Right renal pelvis (tissue), 4 donors: ENCODE measurements at regions not wholly inside any gene's neighbourhood (a gene's known extent, or its start where the extent isn't known, plus 50 kb on each side); places are given as distances from the start of the nearest gene placed in this dataset.
"Not testable (repeated sequence)": the region's sequence is repeated elsewhere in the genome, so short reads cannot be mapped to it uniquely, and the experiment has no call there.

Source experiments
- DNase-seq, 4 donors: peaks; one replicate each; pipeline ENCODE4 v3.0.0-alpha.2; 2013; ENCODE audit warnings: low read depth in 4 of 4, low spot score in 3 of 4, missing footprints in 1 of 4

DNA sequence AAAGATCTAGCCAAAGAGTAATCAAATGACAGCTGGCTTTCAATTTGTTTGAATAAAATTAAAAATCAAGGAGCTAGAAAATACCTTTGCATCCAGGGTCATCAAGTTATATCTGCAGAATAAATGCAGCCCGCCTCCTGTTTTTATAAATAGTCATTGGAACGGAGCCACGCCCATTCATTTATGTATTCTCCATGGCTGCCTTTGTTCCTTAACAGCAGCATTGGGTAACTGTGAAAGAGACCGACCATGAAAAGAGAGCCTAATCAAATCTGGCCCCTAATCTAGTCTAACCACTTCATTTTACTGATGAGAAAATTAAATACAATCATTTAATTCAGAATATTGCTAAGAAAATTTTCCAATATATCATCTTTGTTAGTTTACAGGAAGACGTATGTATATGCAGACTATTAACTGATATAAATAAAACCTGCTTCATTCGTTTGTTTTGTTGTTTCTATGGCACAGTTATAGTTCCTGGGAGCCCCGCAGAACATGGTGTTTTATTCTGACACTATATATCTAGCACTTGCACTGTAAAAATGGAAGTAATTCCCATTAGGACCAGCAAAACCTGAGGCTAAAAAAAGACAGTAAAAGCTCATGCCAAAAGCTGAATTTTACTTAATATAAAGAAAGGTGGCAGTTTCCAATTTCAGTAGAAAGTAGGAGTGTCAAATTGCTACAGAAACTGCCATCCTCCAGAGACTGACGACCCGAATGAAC is 111.8 kb upstream of the PALMD start:
- DNase-seq = peak in 1 of 4 donors; percentile 34

- peak in 2 of 4 donors; percentile 10 to 16 for DNase-seq
Measured at GRCh38 chr1:99534638-99534930, 111.3 kb upstream of the PALMD start.

- DNase-seq = no peak
Measured at GRCh38 chr1:99535470-99536164, 110.3 kb upstream of the PALMD start.

DNA sequence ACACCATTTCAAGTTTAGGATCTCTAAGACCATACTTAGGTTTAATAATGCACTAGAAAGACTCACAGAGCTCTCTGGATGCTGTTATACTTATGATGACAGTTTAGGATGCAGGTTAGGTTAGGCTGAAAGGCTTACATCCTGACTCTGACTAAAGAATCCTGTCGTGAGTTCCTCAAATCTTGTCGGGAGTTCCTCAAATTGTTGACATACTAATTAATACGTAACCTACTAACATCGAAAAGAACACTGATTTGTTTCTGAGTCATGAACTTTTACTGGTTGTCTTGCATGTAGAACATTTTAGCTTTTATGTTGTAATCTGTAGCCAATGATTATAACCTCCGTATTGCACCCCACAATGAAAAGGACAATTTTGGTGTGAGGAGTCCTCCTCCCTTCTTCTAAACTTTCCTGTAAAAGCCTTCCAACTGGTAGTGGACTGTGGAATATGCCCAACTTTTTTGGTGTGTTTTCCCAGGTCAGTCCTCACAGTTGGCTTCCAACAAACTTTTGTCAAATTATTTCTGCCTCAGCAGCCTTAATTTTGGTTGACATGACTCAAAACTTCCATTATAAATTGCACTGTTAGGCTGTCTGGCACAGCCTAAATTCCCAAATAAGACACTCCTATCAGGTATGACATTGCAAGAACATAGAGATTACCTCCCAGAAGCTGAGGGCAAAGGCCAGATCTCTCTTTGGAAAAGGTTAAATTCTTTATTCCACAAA is 107.9 kb upstream of the PALMD start:
- no peak for DNase-seq

DNA sequence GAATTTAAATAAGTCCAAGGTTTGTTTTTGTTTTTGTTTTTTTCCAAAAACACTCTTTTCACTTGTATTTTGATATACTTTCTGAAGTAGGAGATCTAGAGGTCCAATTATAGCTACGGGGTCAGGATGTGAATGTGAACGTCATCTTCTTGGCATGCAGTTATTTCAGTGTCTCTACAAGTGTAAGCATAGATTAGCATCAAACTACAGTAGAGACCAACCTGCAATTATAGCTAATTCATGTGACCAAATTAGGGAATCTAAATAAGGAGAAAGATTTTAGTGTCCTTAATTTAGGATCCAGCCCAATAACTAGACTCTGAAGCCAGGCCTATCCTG is 107.3 kb upstream of the PALMD start:
- DNase-seq = no peak

- no peak for DNase-seq
Measured at GRCh38 chr1:99539131-99539530, 106.8 kb upstream of the PALMD start.

- DNase-seq = no peak
Measured at GRCh38 chr1:99540744-99541143, 105.2 kb upstream of the PALMD start.

GRCh38 chr1:99544328-99544727 is 101.6 kb upstream of the PALMD start:
- DNase-seq = no peak

DNA sequence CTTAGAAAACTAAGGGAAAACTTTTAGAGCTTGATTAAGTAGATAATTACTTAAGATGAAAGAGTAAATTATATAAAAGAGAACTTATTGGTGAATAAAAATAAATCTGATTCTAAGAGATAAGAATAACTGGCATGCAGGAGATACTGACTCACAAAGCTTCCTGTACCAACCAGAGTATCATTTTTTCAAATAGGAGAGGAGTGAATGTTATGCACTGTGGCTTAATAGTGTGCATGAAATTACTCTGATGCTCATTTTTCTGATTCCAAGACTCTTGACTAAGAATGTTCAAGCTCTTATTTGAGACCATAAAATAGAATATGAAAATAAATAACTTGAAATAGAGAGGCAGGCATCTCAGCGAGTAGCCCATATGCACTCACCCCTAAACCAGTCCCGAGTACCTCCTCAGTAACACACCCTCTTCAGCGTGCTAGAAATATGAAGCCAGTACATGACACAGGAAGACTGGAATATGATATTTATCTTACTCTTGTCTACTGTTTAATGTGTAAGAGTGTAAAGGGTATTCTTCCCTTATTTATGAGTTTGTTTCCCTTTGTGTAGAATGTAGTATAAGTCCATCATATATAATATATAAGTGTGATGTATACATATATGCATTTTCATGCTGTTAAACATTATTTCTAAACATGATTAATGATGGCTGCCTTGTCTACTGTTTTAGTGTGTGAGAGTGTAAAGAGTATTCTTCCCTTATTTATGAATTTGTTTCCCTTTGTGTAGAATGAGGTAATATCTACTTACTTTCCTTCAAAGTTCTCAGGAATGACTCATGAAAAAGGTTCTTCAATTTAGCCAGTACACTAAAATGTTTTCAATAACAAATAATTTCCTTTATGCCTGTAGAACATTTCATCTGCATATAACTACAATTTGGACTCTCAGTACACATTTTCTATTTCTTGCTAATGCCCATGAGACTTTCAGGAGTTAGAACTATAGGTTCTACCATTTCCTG is 99.2 kb upstream of the PALMD start:
- DNase-seq = no peak

GRCh38 chr1:99548943-99549605 is 96.8 kb upstream of the PALMD start:
- no peak for DNase-seq

- no peak for DNase-seq
Measured at GRCh38 chr1:99550198-99550597, 95.7 kb upstream of the PALMD start.

GRCh38 chr1:99551812-99552614 is 93.9 kb upstream of the PALMD start:
- no peak for DNase-seq

DNA sequence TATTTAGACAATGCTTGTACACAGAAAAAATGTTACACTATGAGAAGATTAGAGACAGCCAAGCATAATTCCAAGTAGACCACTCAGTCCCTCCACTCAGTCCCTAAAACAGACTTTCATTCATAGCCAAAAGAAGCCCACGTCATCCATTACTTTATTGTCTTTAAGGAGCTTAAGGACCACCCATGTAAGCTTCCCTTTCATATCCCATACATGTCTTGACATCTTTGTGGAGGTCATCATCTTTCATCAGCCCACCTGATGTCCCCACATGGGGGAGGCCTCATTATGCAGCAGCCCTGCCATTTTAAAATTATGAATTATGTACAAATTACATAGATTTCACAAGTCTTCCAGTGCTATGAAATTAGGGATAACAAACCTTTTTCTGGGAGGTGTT is 92.6 kb upstream of the PALMD start:
- DNase-seq = no peak

- not testable (repeated sequence) for DNase-seq
Measured at GRCh38 chr1:99553819-99554218, 92.1 kb upstream of the PALMD start.

DNA sequence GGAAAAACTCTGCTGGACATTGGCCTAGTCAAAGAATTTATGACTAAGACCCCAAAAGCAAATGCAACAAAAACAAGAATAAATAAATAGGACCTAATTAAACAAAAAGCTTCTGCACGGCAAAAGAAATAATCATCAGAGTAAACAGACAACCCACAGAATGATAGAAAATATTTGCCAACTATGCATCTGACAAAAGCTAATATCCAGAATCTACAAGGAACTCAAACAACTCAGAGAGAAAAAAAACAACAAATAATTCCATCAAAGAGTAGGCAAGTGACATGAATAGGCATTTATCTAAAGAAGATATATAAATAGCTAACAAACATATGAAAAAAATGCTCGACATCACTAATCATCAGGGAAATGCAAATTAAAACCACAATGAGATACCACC is 91.2 kb upstream of the PALMD start:
- DNase-seq = no peak

DNA sequence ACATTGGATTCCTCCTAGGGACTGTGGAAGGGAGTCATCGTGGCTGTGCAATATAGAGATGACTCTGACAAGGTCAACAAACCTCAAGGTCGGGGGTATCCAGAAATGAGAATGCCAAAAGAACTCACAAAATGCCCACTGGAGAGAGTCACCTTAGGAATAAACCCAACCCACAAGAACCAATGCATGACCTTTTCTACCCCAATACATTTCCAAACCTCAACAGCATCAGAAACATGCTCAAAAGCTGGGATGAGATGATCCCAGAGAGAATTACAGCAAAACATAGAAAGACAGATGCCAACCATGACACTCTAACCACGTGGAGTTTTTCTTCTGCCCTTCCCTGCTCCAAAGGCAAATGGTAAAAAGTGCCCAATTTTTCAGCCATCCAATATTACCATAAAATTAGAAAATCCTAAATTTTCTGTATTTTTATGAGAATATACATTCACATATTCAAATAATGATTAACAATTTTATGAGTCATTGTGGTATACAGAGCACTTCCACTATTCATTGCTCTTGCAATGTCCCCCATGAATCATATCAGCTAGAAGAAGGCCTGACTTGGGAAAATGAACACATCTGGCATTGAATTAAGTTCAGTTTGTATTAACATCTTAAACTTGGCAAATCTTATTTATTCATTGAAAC is 88.2 kb upstream of the PALMD start:
- no peak for DNase-seq

DNA sequence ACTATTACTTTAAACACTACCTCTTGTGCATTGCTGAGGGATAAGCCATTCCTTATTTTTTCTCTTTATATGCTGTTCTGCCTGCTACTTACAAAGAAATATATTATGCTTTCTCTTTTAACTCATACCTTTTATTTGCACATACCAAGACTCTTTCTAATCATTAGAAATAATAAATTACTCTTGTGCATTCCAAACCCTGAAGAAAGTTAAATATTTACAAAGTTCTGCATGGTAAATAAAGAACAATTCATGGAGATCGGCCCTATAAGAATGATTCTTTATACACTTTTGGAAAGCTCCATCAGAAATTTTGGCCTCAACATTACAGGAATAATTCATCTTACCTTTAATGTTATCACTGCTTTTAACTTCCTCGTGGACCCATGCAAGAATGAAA is 86.7 kb upstream of the PALMD start:
- DNase-seq = no peak

DNA sequence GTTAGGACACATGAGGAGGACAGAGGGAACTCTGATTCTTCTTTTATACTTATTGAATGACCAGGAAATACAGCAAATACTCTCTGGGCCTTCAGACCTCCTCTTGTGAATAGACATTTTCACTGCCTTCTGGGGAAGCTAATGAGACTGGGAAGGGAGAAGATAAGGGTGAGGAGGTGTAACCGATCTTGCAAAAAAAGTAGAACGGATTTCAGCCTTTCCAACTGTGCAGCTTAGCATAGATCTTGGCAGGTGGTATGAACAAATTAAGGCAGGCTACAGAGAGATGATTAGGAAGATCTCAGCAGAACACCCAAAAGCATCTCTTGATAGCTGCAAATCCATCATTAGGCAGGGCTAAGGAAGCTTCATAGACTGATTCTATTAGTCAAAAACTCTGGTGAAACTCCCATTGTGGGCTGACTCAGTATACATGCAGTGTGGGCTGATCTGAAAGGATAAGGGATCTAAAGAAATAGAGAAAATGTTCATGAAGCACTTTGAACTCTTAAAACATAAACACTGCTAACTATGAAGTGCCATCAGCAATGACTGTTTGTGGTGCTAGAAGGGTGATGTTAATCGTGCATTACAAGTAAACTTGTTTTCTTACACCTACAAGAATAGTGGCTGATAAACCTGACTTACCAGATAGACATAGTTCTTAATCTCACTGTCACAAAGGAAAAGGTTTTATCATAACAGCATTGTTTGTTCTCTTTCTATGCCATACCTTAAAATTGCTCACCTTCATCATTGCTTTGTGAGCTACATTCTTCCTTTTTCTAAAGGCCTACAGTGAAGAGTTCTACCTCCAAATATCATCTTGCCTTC is 85.5 kb upstream of the PALMD start:
- DNase-seq = no peak
